Psoas muscle (tissue), 7 donors: ENCODE measurements at regions not wholly inside any gene's neighbourhood (a gene's known extent, or its start where the extent isn't known, plus 50 kb on each side); places are given as distances from the start of the nearest gene placed in this dataset.

Experiments used
- ATAC-seq, 4 donors: fragments of 200-7000 bp; cut with Tn5 transposase; one replicate each; pipeline ENCODE4 v1.9.1; 2020; ENCODE audit warnings: moderate library complexity in 3 of 4, mild to moderate bottlenecking in 2 of 4
- DNase-seq, 2 donors: peaks; one replicate each; pipeline ENCODE4 v3.0.0-alpha.2; 2020
- H3K27ac ChIP-seq: fragments of 200-600 bp; one replicate; pipeline ENCODE4 v1.8.0; 2022
- H3K27me3 ChIP-seq, 3 donors: fragments of 200-600 bp in 1 of 3; one replicate each; pipeline versions ENCODE4 v1.6.1 to v1.8.0; 2013 to 2022; ENCODE audit warnings: low read length in 2 of 3, mild to moderate bottlenecking in 2 of 3, moderate library complexity in 1 of 3; ENCODE audit not compliant: insufficient read depth in 3 of 3
- H3K36me3 ChIP-seq, 2 donors: fragments of 200-600 bp in 1 of 2; one replicate each; pipeline versions ENCODE4 v1.6.1 to v1.8.0; 2013 to 2022; ENCODE audit warnings: low read depth in 1 of 2, mild to moderate bottlenecking in 1 of 2, moderate library complexity in 1 of 2; ENCODE audit not compliant: insufficient read depth in 1 of 2
- H3K4me1 ChIP-seq: fragments of 200-600 bp; one replicate; pipeline ENCODE4 v1.8.0; 2022
- H3K4me3 ChIP-seq: fragments of 200-600 bp; one replicate; pipeline ENCODE4 v1.8.0; 2022; ENCODE audit warnings: mild to moderate bottlenecking
- H3K9me3 ChIP-seq: fragments of 200-600 bp; one replicate; pipeline ENCODE4 v1.8.0; 2022
- CTCF ChIP-seq: fragments of 200-600 bp; IDR thresholded peaks from one replicate; pipeline ENCODE4 v1.8.0; 2022; ENCODE audit warnings: antibody characterized with exemption
- WGBS, 3 donors: extraction: QIAGEN DNeasy Blood & Tissue Kit; methylation state at CpG; one replicate each; pipeline versions ENCODE4 v1.1.6 to v1.1.7; 2013; 5-methylcytosine and 5-hydroxymethylcytosine counted together
- intact Hi-C, 2 donors: fragments of 100-400 bp; cut with DNase I; formaldehyde crosslinking; loops; one replicate each; pipeline versions ENCODE4 v1.11.0 to v1.14.2; 2022
- donor health status: healthy with polysubstance abuse.
- donor health status: DM: no; HTN: no; CAD: no; lungs with moderate emphysema.
- donor health status: Bipolar disorder and iron deficiency.
- donor health status: healthy.
- donor health status: DM: yes; HTN: yes; CAD: no.
- donor health status: DM: no; HTN: no; CAD: no.
- donor health status: DM: yes; HTN: yes; CAD: no.

GRCh38 chr9:8030095-8030494, 230.5 kb upstream of the DMAC1 start:
- Histone ChIP-seq H3K36me3 (no peaks in the 10 kb centered on the region), H3K27ac (no peak overlapping the region), H3K4me3 (no peak overlapping the region), H3K27me3 (no peaks in the 10 kb centered on the region), H3K9me3 (no peaks in the 10 kb centered on the region), H3K4me1 (no peaks in the 10 kb centered on the region)
- TF ChIP-seq CTCF, result no peak
- DNase-seq (no peak), ATAC-seq (no peak)
- 51 to 60% (median 55%) methylated on average over 4 of the region's 4 CpGs for WGBS, 3 donors
- intact Hi-C loops, result no loop called here

- DNase-seq, result no peak
- H3K4me1 ChIP-seq, result no peaks in the 10 kb centered on the region
- no peak overlapping the region for H3K4me3 ChIP-seq
- ATAC-seq, result no peak
- no peak for TF ChIP-seq CTCF
- 69 to 74% (median 71%) methylated on average over 4 of the region's 4 CpGs for WGBS, 3 donors
- intact Hi-C loops, result no loop called here
- no peaks in the 10 kb centered on the region for H3K36me3 ChIP-seq
- no peaks in the 10 kb centered on the region for H3K27me3 ChIP-seq
- H3K27ac ChIP-seq, result no peak overlapping the region
- H3K9me3 ChIP-seq, result no peaks in the 10 kb centered on the region
Observed at GRCh38 chr9:8027351-8027750, 227.8 kb upstream of the DMAC1 start.

- no peaks in the 10 kb centered on the region for H3K36me3 ChIP-seq
- no peak for TF ChIP-seq CTCF
- DNase-seq (no peak), ATAC-seq (no peak)
- no peak overlapping the region for H3K4me3 ChIP-seq
- H3K4me1 ChIP-seq, result no peaks in the 10 kb centered on the region
- no peaks in the 10 kb centered on the region for H3K27me3 ChIP-seq
- no peaks in the 10 kb centered on the region for H3K9me3 ChIP-seq
- WGBS, 3 donors, result 80 to 89% (median 86%) methylated on average over 2 of the region's 2 CpGs
- no peak overlapping the region for H3K27ac ChIP-seq
- intact Hi-C loops, result no loop called here
Observed at GRCh38 chr9:8025551-8025950, 226.0 kb upstream of the DMAC1 start.

GRCh38 chr9:8020186-8020585, 220.6 kb upstream of the DMAC1 start:
- no peaks in the 10 kb centered on the region for H3K4me1 ChIP-seq
- no peak for ATAC-seq

More at GRCh38 chr9:8020186-8020585, 220.6 kb upstream of the DMAC1 start:
- Histone ChIP-seq H3K27me3 (no peaks in the 10 kb centered on the region), H3K36me3 (no peaks in the 10 kb centered on the region), H3K4me3 (no peak overlapping the region), H3K27ac (no peak overlapping the region), H3K9me3 (no peaks in the 10 kb centered on the region)
- no peak for TF ChIP-seq CTCF
- DNase-seq, result no peak
- 59 to 68% (median 62%) methylated on average over 1 of the region's 1 CpG for WGBS, 3 donors
- intact Hi-C loops, result no loop called here
